GM19351 (cell line): ENCODE measurements at regions not wholly inside any gene's neighbourhood (a gene's known extent, or its start where the extent isn't known, plus 50 kb on each side); places are given as distances from the start of the nearest gene placed in this dataset.

Source experiments
- ATAC-seq: cut with Tn5 transposase; IDR thresholded peaks from one replicate; pipeline ENCODE4 v1.9.1; 2021; ENCODE audit warnings: mild to moderate bottlenecking, moderate library complexity; ENCODE audit not compliant: unreplicated experiment

DNA sequence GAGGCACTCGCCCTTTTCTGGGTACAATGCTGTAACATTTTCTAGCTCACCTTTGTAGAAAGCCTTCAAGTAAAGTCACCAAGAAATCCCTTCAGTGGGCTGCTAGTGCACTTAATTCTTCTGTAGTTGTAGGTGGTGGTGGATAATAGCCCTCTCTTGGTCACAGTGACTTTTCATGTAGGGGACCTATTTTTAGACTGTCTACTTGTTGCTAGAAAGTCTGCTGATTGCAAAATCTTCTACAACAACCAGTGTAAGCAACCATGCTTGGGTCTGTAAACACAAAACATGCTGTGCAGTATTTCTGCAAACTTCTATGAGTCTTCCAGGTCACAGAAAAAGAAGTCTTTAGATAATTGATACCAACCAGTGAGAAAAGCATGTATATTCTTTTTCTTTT lies 55.6 kb downstream of the PBDC1 start:
- no peak for ATAC-seq

DNA sequence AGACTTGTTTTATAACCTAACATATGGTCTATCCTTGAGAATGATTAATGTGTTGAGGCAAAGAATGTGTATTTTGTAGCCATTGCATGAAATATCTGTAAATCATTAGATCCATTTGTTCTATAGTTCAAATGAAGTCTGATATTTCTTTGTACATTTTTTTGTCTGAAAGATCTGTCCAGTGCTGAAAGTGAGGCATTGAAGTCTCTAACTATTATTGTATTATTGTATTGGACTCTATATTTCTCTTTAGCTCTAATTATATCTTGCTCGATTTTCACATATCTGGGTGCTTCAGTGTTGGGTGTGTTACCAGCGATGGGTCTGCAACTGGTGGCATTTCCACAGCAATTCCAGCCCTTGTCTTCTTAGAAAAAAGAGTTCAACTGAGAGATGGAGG lies 76.0 kb downstream of the PBDC1 start:
- ATAC-seq = no peak

DNA sequence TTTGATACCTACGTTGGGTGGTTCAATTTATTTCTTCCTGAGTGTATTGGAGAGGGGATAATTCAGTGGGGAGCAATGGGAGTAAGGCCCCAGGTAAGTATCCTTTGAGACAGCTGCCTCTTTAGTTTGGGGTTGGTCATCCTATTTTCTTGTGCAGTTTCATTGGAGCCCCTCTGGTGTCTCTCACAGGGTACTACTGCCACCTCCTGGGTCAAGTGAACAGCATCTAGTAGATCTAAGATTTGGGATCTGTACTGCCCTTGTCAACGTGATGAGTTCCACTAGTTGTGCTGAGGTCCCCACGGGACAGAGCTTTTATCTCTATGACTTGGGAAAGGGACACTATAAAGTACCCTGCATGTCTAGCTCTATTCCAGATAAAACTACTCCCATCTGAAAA lies 80.6 kb downstream of the PBDC1 start:
- ATAC-seq = peak; percentile 99

DNA sequence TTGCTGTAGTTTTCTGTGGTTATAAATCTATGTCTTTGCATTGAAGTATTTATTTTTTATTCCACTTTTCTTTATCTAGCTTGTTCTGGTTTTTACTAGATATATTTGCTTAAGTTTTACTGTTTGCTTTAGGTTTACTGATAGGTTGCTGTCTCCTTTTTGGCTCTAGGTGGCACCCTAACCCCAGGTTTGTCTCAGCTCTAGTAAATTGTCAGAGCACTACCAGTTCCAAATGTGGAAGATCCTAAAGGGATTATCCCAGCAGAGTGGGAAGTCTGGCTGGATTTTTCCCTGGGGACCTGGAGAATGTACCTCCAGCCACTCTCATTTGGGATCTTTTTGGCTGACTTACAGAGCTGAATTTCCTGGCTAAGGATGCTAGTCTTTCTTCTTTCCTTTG lies 106.1 kb downstream of the PBDC1 start:
- ATAC-seq = peak; percentile 69
